Endodermal cell (in vitro differentiated cells): ENCODE measurements at regions not wholly inside any gene's neighbourhood (a gene's known extent, or its start where the extent isn't known, plus 50 kb on each side); places are given as distances from the start of the nearest gene placed in this dataset.

ENCODE experiments used
- DNase-seq: peaks from one replicate; pipeline ENCODE4 v3.0.0-alpha.2; 2017
- H3K27ac ChIP-seq: 2 replicates; pipeline ENCODE4 v1.5.1; 2013; ENCODE audit warnings: mild to moderate bottlenecking, low read depth, low read length, moderate library complexity
- H3K27me3 ChIP-seq: 2 replicates; pipeline ENCODE4 v1.6.1; 2013; ENCODE audit warnings: mild to moderate bottlenecking, low read length, moderate library complexity; ENCODE audit not compliant: insufficient read depth, control insufficient read depth, poor library complexity, severe bottlenecking
- H3K36me3 ChIP-seq: 2 replicates; pipeline ENCODE4 v1.7.0; 2013; ENCODE audit warnings: mild to moderate bottlenecking, low read length, moderate library complexity; ENCODE audit not compliant: control insufficient read depth, insufficient read depth
- H3K4me1 ChIP-seq: one replicate; pipeline ENCODE4 v1.7.0; 2013; ENCODE audit warnings: low read length; ENCODE audit not compliant: control insufficient read depth, insufficient read depth
- H3K4me3 ChIP-seq: 2 replicates; pipeline ENCODE4 v1.5.1; 2013; ENCODE audit warnings: mild to moderate bottlenecking, low read length, moderate library complexity
- H3K9ac ChIP-seq: 2 replicates; pipeline ENCODE4 v1.6.1; 2013; ENCODE audit warnings: mild to moderate bottlenecking, low read length, moderate library complexity; ENCODE audit not compliant: poor library complexity, severe bottlenecking; ENCODE audit errors: extremely low read depth
- H3K9me3 ChIP-seq: 2 replicates; pipeline ENCODE4 v1.6.1; 2013; ENCODE audit warnings: mild to moderate bottlenecking, low read length, moderate library complexity; ENCODE audit not compliant: control insufficient read depth
- H3K27ac Mint-ChIP-seq: 2 replicates; pipeline ENCODE4 v1.8.0; 2020; ENCODE audit warnings: mixed read lengths
- H3K27me3 Mint-ChIP-seq: 2 replicates; pipeline ENCODE4 v1.8.0; 2021; ENCODE audit warnings: mild to moderate bottlenecking, mixed read lengths; ENCODE audit not compliant: insufficient read depth
- H3K36me3 Mint-ChIP-seq: 2 replicates; pipeline ENCODE4 v1.8.0; 2020; ENCODE audit warnings: low read depth, mixed read lengths
- H3K4me1 Mint-ChIP-seq: 2 replicates; pipeline ENCODE4 v1.8.0; 2020; ENCODE audit warnings: mixed read lengths
- H3K4me3 Mint-ChIP-seq: 2 replicates; pipeline ENCODE4 v1.8.0; 2020; ENCODE audit warnings: mild to moderate bottlenecking, moderate library complexity, mixed read lengths
- H3K9me3 Mint-ChIP-seq: 2 replicates; pipeline ENCODE4 v1.8.0; 2020; ENCODE audit warnings: mild to moderate bottlenecking, mixed read lengths
- CTCF ChIP-seq: fragments of 200-600 bp; sonication (generic); conservative IDR thresholded peaks from 2 replicates; pipeline ENCODE4 v1.5.0; 2021; ENCODE audit warnings: antibody characterized with exemption, mild to moderate bottlenecking
- WGBS, 2 experiments: methylation state at CpG; one replicate each; pipeline versions ENCODE4 v1.1.5 to v1.1.7; 2013; ENCODE audit warnings: missing lambda C conversion rate in 2 of 2, mixed read lengths in 1 of 2; ENCODE audit not compliant: insufficient coverage in 1 of 2, insufficient read length in 1 of 2; 5-methylcytosine and 5-hydroxymethylcytosine counted together

- Histone ChIP-seq H3K36me3 (no peaks in the 10 kb centered on the region), H3K27me3 (no peaks in the 10 kb centered on the region), H3K4me1 (no peaks in the 10 kb centered on the region), H3K9ac (no peak overlapping the region), H3K27ac (no peak overlapping the region), H3K4me3 (no peak overlapping the region), H3K9me3 (no peaks in the 10 kb centered on the region)
- no peak overlapping the region for H3K27ac Mint-ChIP-seq
- no peaks in the 10 kb centered on the region for H3K9me3 Mint-ChIP-seq
- peaks cover 2% of the 10 kb centered on the region for H3K27me3 Mint-ChIP-seq
- H3K4me3 Mint-ChIP-seq: no peak overlapping the region
- DNase-seq: no peak
- H3K36me3 Mint-ChIP-seq: no peaks in the 10 kb centered on the region
- H3K4me1 Mint-ChIP-seq: no peaks in the 10 kb centered on the region
- TF ChIP-seq CTCF: no peak
- WGBS, 2 experiments: 78% methylated on average over 1 of the region's 1 CpG; no CpG with 5 or more reads in 1 of the 2 experiments
Measured at GRCh38 chr21:25457411-25457810, 149.9 kb downstream of the MRPL39 start.

GRCh38 chr21:25456672-25457071 lies 150.6 kb downstream of the MRPL39 start:
- WGBS, 2 experiments: 84 to 100% methylated on average over 2 to 3 of the region's 3 CpGs
- no peak for TF ChIP-seq CTCF
- H3K9me3 ChIP-seq: no peaks in the 10 kb centered on the region
- H3K4me1 ChIP-seq: no peaks in the 10 kb centered on the region
- no peaks in the 10 kb centered on the region for H3K36me3 ChIP-seq
- Mint-ChIP-seq H3K4me1 (no peaks in the 10 kb centered on the region), H3K36me3 (no peaks in the 10 kb centered on the region), H3K27me3 (peaks cover 2% of the 10 kb centered on the region), H3K4me3 (no peak overlapping the region), H3K9me3 (no peaks in the 10 kb centered on the region), H3K27ac (no peak overlapping the region)
- H3K27me3 ChIP-seq: no peaks in the 10 kb centered on the region
- no peak overlapping the region for H3K27ac ChIP-seq
- DNase-seq: no peak
- H3K9ac ChIP-seq: no peak overlapping the region
- H3K4me3 ChIP-seq: no peak overlapping the region

GRCh38 chr21:25453524-25453923 lies 153.8 kb downstream of the MRPL39 start:
- H3K27me3 ChIP-seq: no peaks in the 10 kb centered on the region
- no peak overlapping the region for H3K27ac Mint-ChIP-seq
- H3K27me3 Mint-ChIP-seq: peaks cover 2% of the 10 kb centered on the region
- H3K4me1 Mint-ChIP-seq: no peaks in the 10 kb centered on the region
- H3K36me3 Mint-ChIP-seq: no peaks in the 10 kb centered on the region
- no peaks in the 10 kb centered on the region for H3K36me3 ChIP-seq
- DNase-seq: no peak
- no peak overlapping the region for H3K27ac ChIP-seq
- TF ChIP-seq CTCF: no peak
- H3K9me3 Mint-ChIP-seq: peaks cover 19% of the 10 kb centered on the region
- H3K4me1 ChIP-seq: no peaks in the 10 kb centered on the region
- no peak overlapping the region for H3K4me3 Mint-ChIP-seq
- H3K4me3 ChIP-seq: no peak overlapping the region
- no peaks in the 10 kb centered on the region for H3K9me3 ChIP-seq
- no peak overlapping the region for H3K9ac ChIP-seq
